Peyer's patch (tissue), 4 donors: ENCODE measurements at regions not wholly inside any gene's neighbourhood (a gene's known extent, or its start where the extent isn't known, plus 50 kb on each side); places are given as distances from the start of the nearest gene placed in this dataset.

ENCODE experiments used
- DNase-seq, 3 donors: peaks; one replicate each; pipeline ENCODE4 v3.0.0-alpha.2; 2017 to 2019
- H3K27ac ChIP-seq, 4 donors: fragments of 200-600 bp; sonication (generic); one replicate each; pipeline ENCODE4 v1.5.1; 2016 to 2019
- H3K27me3 ChIP-seq, 2 donors: fragments of 200-600 bp; sonication (generic); one replicate each; pipeline ENCODE4 v1.5.1; 2019
- H3K36me3 ChIP-seq, 3 donors: fragments of 200-600 bp; sonication (generic); one replicate each; pipeline ENCODE4 v1.5.1; 2016 to 2019
- H3K4me1 ChIP-seq, 4 donors: fragments of 200-600 bp; sonication (generic); one replicate each; pipeline ENCODE4 v1.5.1; 2016 to 2019
- H3K4me3 ChIP-seq, 4 donors: fragments of 200-600 bp; sonication (generic); 1 replicate in 3 of 4; 2 replicates in 1 of 4; pipeline ENCODE4 v1.5.1; 2016 to 2019; ENCODE audit warnings: mild to moderate bottlenecking in 1 of 4
- H3K9me3 ChIP-seq, 4 donors: fragments of 200-600 bp; sonication (generic); one replicate each; pipeline ENCODE4 v1.5.1; 2016 to 2019; ENCODE audit warnings: mild to moderate bottlenecking in 1 of 4
- POLR2A ChIP-seq, 2 donors: fragments of 450-650 bp; IDR thresholded peaks; one replicate each; pipeline ENCODE4 v1.5.1; 2017; ENCODE audit warnings: antibody characterized with exemption in 2 of 2, mild to moderate bottlenecking in 2 of 2, moderate library complexity in 2 of 2
- TF ChIP-seq, protein P1 (sequence below), 6 experiments: fragments of 450-650 bp in 4 of 6; fragments of 200-600 bp in 2 of 6; sonication (generic) in 1 of 6; IDR thresholded peaks; one replicate each; pipeline ENCODE4 v1.5.1; 2017 to 2019; ENCODE audit warnings: antibody characterized with exemption in 6 of 6, mild to moderate bottlenecking in 3 of 6, moderate library complexity in 1 of 6

DNA sequence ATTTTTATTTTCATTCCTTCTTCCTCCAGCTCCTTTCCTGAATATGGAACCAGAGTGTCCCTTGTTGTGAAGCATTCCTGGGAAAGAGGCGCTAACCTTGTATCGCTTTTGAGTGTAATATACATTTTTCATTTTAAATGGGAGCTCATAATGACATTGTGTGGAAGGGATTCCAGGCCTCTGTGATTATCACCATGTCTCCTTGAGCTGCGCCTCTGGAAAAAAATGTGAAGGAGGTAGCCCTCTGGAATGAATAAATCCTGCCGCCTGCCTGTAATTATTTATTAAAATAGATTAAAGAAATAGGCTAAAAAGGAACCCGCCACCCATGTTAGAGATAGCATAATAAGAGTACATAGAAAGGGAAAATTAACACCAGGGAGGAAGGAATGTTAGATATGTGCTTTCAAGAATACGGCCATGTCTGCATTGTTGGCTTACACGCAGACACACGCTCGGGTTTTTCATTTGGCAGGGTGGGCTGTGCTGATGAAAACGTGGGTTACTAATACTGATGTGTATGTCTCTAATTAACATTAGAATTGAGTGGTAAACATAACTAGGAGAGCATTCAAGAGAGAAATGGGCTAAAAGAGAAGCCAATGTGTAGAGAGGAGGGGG is 138.5 kb downstream of the LINC00237 start:
- Histone ChIP-seq H3K27me3 (no peaks in the 10 kb centered on the region), H3K36me3 (no peaks in the 10 kb centered on the region), H3K4me3 (no peak overlapping the region), H3K4me1 (no peaks in the 10 kb centered on the region), H3K9me3 (no peaks in the 10 kb centered on the region), H3K27ac (no peak overlapping the region)
- TF ChIP-seq, protein P1, sequence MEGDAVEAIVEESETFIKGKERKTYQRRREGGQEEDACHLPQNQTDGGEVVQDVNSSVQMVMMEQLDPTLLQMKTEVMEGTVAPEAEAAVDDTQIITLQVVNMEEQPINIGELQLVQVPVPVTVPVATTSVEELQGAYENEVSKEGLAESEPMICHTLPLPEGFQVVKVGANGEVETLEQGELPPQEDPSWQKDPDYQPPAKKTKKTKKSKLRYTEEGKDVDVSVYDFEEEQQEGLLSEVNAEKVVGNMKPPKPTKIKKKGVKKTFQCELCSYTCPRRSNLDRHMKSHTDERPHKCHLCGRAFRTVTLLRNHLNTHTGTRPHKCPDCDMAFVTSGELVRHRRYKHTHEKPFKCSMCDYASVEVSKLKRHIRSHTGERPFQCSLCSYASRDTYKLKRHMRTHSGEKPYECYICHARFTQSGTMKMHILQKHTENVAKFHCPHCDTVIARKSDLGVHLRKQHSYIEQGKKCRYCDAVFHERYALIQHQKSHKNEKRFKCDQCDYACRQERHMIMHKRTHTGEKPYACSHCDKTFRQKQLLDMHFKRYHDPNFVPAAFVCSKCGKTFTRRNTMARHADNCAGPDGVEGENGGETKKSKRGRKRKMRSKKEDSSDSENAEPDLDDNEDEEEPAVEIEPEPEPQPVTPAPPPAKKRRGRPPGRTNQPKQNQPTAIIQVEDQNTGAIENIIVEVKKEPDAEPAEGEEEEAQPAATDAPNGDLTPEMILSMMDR (IDR thresholded peaks at IDR 0.05), result no peak
- TF ChIP-seq POLR2A (IDR thresholded peaks at IDR 0.05), result no peak
- DNase-seq, result no peak

DNA sequence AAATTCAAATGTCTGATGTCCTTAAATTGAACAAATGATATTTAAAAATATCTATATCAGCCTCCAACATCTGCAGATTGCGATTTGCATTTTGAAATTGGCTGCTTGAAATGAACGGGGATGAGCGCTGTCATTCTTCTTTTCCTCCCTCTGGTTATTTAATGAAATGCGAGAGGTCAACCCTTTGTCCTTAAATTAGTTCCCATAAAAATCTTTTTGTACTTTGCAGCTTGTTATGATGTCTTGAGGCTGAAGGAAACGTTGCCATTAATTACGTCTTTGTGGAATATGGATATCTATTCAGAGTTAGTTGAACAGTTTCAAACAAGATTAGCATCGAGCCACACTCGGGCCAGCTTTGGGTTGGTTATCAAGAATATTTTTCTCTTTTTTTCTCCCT is 140.0 kb downstream of the LINC00237 start:
- H3K36me3 ChIP-seq, result no peaks in the 10 kb centered on the region
- no peak for DNase-seq
- no peak overlapping the region for H3K27ac ChIP-seq
- H3K4me3 ChIP-seq, result no peak overlapping the region
- no peaks in the 10 kb centered on the region for H3K4me1 ChIP-seq
- H3K9me3 ChIP-seq, result no peaks in the 10 kb centered on the region
- H3K27me3 ChIP-seq, result no peaks in the 10 kb centered on the region
- TF ChIP-seq, protein P1 (IDR thresholded peaks at IDR 0.05), result no peak
- no peak for TF ChIP-seq POLR2A (IDR thresholded peaks at IDR 0.05)

DNA sequence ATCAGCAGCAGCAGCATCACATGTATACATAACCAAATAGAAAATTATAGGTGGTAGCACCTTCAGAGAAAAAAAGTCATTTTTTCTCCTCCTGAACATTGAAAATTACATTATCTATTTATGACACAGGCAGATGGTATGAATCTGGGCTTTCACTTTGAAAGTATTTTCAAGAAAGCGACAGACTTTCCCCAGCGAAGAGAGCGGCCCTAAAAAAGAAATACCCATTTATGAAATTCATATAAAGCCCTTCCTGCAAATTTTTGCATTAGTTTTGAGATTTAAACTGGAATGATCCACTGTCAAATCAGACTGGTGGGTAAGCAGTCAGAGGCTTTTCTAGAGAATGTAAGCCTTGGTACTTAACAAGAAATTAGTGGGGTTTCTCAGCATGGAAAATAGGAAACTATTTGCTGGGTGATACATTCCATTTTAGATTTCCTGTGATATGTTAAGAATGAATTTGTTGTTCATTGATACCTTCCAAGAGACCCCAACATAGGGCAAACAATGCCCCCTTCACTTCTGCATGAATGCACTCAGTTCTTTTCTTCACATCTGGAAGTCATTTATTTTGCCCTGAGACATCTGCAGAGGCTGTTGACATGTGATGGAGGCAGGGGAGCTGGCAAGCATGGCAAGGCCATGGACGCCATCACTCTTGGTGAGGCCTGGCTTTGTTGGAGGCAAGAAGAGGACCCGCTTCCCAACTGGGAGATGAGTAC is 147.0 kb downstream of the LINC00237 start:
- H3K27me3 ChIP-seq, result no peaks in the 10 kb centered on the region
- no peak for DNase-seq
- no peak overlapping the region for H3K27ac ChIP-seq
- no peak for TF ChIP-seq POLR2A (IDR thresholded peaks at IDR 0.05)
- TF ChIP-seq, protein P1 (IDR thresholded peaks at IDR 0.05), result no peak
- no peaks in the 10 kb centered on the region for H3K4me1 ChIP-seq
- H3K4me3 ChIP-seq, result no peak overlapping the region
- H3K9me3 ChIP-seq, result no peaks in the 10 kb centered on the region
- H3K36me3 ChIP-seq, result no peaks in the 10 kb centered on the region

DNA sequence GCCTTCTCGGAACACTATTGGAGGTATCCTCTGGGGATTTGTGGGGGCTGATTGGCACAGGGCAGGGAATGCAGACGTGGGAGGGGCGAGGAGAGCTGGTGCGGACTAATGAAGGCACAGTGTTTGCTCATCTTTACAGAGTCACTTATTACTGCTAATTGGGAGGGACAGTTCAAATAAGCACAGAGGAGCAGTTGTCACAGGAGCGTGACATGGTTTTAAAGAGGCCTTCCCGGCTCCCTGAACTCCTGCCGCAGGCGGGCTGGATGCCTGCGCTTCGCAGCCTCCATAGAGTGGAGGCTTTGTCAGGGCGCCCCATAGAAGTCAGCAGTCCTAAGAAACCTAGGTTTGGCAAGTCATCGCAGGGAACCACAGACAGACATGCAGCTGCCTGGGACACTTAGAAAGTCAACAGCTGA is 149.6 kb downstream of the LINC00237 start:
- H3K4me3 ChIP-seq, result no peak overlapping the region
- no peaks in the 10 kb centered on the region for H3K27me3 ChIP-seq
- no peaks in the 10 kb centered on the region for H3K4me1 ChIP-seq
- TF ChIP-seq, protein P1 (IDR thresholded peaks at IDR 0.05), result no peak
- TF ChIP-seq POLR2A (IDR thresholded peaks at IDR 0.05), result no peak
- DNase-seq, result no peak
- H3K27ac ChIP-seq, result no peak overlapping the region
- no peaks in the 10 kb centered on the region for H3K36me3 ChIP-seq
- H3K9me3 ChIP-seq, result no peaks in the 10 kb centered on the region

DNA sequence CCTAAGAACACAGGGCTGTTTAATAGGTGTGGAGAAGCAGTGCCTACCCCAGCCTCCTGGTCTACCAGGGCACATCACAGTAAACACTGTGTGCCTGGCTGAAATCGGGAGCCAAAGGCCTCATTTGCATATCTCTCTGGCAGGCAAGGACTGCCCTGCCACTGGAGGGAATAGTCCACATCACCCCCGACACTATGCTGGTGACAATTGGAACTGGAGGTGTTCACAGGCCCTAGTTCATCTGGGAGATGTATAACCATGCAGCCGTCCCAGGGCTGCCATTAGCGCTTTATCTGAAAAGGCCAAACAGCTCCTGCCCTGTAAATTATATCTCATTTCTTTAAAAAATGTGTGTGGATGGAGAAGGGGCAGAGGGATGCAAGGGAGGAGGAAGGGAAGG is 150.3 kb downstream of the LINC00237 start:
- Histone ChIP-seq H3K9me3 (no peaks in the 10 kb centered on the region), H3K27me3 (no peaks in the 10 kb centered on the region), H3K36me3 (no peaks in the 10 kb centered on the region), H3K4me1 (no peaks in the 10 kb centered on the region), H3K4me3 (no peak overlapping the region), H3K27ac (no peak overlapping the region)
- TF ChIP-seq, protein P1 (IDR thresholded peaks at IDR 0.05), result no peak
- no peak for TF ChIP-seq POLR2A (IDR thresholded peaks at IDR 0.05)
- DNase-seq, result no peak
